ENCODE measurements at regions not wholly inside any gene's neighbourhood (a gene's known extent, or its start where the extent isn't known, plus 50 kb on each side); places are given as distances from the start of the nearest gene placed in this dataset.

DNA sequence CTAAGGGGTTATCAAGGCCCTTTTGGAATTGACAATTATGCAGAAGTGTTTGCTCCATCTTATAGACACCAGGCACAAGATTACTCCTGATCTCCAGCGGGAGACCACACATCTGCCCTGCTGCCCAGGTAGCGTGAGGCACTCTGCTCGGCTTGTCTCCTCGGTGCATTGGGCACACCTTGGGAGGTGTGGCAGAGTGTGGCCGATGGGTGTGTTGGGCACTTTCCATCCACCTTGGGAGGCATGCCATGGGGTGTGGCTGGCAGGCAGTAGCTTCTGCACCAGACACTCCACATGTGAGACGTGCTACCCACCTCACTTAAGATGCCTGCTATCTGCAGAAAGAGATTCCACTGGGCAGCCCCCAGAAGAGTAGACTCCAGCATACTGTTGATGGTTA, 54.1 kb downstream of the GADD45G start:
- TF ChIP-seq TEAD4 (IDR thresholded peaks at IDR 0.05): no peak
- TF ChIP-seq EGR1 (IDR thresholded peaks at IDR 0.05): no peak
- no peak for TF ChIP-seq TCF12 (IDR thresholded peaks at IDR 0.05; ENCODE audit: low read depth)

DNA sequence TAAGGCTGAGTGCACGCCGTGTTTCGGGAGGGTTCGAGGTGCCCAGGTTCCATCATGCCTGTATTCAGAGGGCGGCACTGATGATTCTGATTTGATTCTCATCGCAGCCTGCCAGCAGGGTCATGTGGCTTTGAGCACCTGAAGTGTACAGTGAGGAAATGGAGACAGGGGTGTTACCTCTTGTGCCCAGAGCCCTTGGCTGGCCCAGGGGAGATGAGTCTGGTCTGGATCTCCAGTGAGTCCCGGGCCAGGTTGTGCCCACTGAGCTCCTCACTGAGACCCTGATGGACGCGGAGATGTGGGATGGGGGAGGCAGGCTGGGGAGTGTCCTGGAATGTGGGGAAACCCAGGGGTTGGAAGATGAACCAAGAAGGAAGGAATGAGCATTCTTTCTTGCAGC, 54.7 kb downstream of the GADD45G start:
- TF ChIP-seq TEAD4 (IDR thresholded peaks at IDR 0.05): no peak
- TF ChIP-seq, protein P1, sequence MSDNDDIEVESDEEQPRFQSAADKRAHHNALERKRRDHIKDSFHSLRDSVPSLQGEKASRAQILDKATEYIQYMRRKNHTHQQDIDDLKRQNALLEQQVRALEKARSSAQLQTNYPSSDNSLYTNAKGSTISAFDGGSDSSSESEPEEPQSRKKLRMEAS (IDR thresholded peaks at IDR 0.05): no peak

DNA sequence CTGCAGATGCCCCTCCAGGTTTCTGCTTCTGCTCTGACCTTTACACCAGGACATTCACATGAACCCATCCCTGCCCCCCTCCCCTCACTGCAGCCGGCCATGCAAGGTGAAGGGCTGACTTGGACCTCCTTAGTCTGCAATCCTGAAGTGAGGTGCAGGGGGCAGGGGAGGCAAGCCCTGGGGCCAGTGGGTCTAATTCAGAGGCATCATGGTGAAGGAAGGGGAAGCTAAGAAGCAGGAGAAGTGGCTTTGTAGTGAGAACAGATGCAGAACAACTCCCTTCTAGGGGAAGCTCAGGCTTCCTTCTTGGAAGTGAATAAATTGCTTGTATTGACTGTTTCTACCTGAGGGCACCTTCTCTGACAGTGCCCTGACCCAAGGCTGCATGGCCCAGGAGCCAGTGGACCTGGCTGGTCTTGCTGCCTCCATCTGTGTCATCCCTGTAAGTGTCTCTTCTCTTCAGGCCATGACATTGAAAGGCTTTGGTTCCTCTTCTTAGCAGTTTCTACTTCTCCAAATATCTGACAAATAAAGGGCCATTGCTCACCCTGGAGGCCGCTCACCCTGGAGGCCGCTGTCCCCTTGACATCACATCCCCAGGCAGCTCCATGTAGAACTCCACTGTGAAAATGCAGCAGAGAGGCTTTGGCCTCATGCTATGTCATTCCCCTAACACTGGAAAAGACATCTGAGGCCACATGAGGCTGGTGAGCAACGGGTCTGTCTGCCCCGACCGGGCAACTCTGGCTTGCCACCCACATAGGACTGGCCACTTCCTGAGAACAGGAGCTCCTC, 55.3 kb downstream of the GADD45G start:
- TF ChIP-seq YY1 (IDR thresholded peaks at IDR 0.05; ENCODE audit: low read depth): no peak
- TF ChIP-seq CEBPB (IDR thresholded peaks at IDR 0.05): no peak
- no peak for TF ChIP-seq TCF12 (IDR thresholded peaks at IDR 0.05; ENCODE audit: low read depth)
- TF ChIP-seq EP300 (IDR thresholded peaks at IDR 0.05; ENCODE audit: borderline replicate concordance): no peak
- TF ChIP-seq FOXM1 (IDR thresholded peaks at IDR 0.05; ENCODE audit: borderline replicate concordance, low read depth): no peak
- TF ChIP-seq, protein P2, sequence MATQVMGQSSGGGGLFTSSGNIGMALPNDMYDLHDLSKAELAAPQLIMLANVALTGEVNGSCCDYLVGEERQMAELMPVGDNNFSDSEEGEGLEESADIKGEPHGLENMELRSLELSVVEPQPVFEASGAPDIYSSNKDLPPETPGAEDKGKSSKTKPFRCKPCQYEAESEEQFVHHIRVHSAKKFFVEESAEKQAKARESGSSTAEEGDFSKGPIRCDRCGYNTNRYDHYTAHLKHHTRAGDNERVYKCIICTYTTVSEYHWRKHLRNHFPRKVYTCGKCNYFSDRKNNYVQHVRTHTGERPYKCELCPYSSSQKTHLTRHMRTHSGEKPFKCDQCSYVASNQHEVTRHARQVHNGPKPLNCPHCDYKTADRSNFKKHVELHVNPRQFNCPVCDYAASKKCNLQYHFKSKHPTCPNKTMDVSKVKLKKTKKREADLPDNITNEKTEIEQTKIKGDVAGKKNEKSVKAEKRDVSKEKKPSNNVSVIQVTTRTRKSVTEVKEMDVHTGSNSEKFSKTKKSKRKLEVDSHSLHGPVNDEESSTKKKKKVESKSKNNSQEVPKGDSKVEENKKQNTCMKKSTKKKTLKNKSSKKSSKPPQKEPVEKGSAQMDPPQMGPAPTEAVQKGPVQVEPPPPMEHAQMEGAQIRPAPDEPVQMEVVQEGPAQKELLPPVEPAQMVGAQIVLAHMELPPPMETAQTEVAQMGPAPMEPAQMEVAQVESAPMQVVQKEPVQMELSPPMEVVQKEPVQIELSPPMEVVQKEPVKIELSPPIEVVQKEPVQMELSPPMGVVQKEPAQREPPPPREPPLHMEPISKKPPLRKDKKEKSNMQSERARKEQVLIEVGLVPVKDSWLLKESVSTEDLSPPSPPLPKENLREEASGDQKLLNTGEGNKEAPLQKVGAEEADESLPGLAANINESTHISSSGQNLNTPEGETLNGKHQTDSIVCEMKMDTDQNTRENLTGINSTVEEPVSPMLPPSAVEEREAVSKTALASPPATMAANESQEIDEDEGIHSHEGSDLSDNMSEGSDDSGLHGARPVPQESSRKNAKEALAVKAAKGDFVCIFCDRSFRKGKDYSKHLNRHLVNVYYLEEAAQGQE (IDR thresholded peaks at IDR 0.05; ENCODE audit: low read depth): no peak
- TF ChIP-seq EGR1 (IDR thresholded peaks at IDR 0.05): no peak
- TF ChIP-seq TEAD4 (IDR thresholded peaks at IDR 0.05): no peak

DNA sequence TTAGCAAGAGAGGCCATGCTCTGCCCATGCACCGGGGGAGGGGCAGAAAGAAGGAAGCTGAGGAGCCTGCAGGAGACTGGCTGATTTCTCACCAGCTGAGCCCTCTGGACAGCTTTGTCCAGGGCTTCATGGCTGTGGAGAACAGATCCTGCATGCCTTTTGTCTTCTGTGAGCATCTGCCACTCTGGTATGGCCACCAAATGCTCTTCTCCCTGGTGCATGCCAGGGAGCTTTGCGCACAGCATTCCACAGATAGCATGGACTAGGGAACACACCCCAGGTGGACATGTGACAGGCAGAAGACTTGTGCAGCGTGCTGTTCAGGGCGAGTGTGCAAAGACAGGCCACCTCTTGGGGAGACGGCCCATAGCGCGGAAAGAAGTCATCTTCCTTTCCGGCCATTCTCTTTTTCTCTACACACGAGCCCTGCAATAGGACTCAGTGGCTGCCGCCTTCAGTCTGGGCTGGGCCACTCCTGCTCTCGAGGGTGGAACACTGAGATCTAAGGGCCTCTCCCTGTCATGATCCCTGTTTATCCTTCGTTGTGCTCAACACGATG, 56.7 kb downstream of the GADD45G start:
- TF ChIP-seq ZBTB7A (IDR thresholded peaks at IDR 0.05; ENCODE audit: low read depth) (no peak), CREB1 (IDR thresholded peaks at IDR 0.05; ENCODE audit: low read depth) (no peak), EGR1 (IDR thresholded peaks at IDR 0.05) (no peak)
- TF ChIP-seq, protein P3, sequence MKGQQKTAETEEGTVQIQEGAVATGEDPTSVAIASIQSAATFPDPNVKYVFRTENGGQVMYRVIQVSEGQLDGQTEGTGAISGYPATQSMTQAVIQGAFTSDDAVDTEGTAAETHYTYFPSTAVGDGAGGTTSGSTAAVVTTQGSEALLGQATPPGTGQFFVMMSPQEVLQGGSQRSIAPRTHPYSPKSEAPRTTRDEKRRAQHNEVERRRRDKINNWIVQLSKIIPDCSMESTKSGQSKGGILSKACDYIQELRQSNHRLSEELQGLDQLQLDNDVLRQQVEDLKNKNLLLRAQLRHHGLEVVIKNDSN (IDR thresholded peaks at IDR 0.05): 0 out of 2 replicates have a peak, but pooled peaks have one; percentile 38
- TF ChIP-seq, protein P2 (IDR thresholded peaks at IDR 0.05; ENCODE audit: low read depth): no peak

DNA sequence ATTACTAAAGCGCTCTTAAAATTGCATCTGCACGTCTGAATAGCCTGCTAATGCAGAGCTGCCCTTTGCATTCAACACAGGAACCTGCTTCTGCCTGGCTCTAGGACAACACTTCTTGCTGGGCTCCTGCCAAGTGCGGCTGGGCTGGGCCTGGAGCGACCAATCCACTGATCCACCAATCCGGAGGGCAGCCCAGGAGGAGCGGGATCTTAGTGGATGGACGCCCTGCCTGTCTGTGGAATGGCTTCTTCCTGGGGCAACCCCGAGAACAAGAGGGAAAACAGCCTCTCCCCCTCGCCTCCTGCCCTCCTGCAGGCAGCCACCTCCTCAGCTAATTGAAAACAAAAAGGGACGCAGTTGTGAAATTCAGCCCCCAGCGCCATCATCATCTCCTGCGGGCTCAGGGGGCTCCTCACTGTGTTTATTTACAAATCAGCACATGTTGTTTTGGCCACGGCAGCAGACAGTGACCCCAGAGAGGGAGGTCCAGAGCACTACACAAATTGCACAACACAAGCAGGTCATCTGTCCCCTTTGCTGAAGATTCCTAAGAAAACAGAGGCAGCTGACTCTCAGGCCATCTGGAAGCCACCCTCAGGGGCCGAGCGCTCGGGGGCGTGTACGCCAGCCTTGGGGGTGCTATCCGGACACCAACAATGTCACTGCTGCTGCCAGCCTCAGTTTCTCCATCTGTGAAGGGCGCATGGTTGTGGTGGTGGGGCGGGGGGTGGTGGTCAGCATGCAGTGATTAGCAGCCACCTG, 57.3 kb downstream of the GADD45G start:
- TF ChIP-seq EP300 (IDR thresholded peaks at IDR 0.05; ENCODE audit: borderline replicate concordance) (no peak), RAD21 (IDR thresholded peaks at IDR 0.05; ENCODE audit: low read depth) (no peak), CEBPB (IDR thresholded peaks at IDR 0.05) (peak; percentile 61; the same call in 1 of the 2 replicates), NFIC (IDR thresholded peaks at IDR 0.05) (peak; percentile 85), CREB1 (IDR thresholded peaks at IDR 0.05; ENCODE audit: low read depth) (0 out of 2 replicates have a peak, but pooled peaks have one; percentile 9), YY1 (IDR thresholded peaks at IDR 0.05; ENCODE audit: low read depth) (0 out of 2 replicates have a peak, but pooled peaks have one; percentile 13), EGR1 (IDR thresholded peaks at IDR 0.05) (no peak), ZBTB7A (IDR thresholded peaks at IDR 0.05; ENCODE audit: low read depth) (no peak)
- TF ChIP-seq, protein P3 (IDR thresholded peaks at IDR 0.05): no peak
- TF ChIP-seq, protein P1 (IDR thresholded peaks at IDR 0.05): peak; percentile 14; the same call in 1 of the 2 replicates
